OCI-LY3 (cell line): ENCODE measurements at regions not wholly inside any gene's neighbourhood (a gene's known extent, or its start where the extent isn't known, plus 50 kb on each side); places are given as distances from the start of the nearest gene placed in this dataset.

Experiments
- CTCF ChIP-seq: fragments of 200-600, 300-600 bp; sonication (generic); IDR thresholded peaks from 2 replicates; pipeline ENCODE4 v1.5.1; 2014; ENCODE audit warnings: antibody characterized with exemption, low read length, low read depth
- EZH2phosphoT487 ChIP-seq: fragments of 200-600 bp; shearing (Covaris generic); IDR thresholded peaks from 2 replicates; pipeline ENCODE4 v1.6.1; 2018; ENCODE audit warnings: antibody characterized with exemption, mixed run types, low read depth

- TF ChIP-seq EZH2phosphoT487, result no peak
- TF ChIP-seq CTCF, result no peak
Observed at GRCh38 chr10:29228562-29228961, 60.3 kb upstream of the LYZL1 start.
